ENCODE measurements at regions not wholly inside any gene's neighbourhood (a gene's known extent, or its start where the extent isn't known, plus 50 kb on each side); places are given as distances from the start of the nearest gene placed in this dataset.

DNA sequence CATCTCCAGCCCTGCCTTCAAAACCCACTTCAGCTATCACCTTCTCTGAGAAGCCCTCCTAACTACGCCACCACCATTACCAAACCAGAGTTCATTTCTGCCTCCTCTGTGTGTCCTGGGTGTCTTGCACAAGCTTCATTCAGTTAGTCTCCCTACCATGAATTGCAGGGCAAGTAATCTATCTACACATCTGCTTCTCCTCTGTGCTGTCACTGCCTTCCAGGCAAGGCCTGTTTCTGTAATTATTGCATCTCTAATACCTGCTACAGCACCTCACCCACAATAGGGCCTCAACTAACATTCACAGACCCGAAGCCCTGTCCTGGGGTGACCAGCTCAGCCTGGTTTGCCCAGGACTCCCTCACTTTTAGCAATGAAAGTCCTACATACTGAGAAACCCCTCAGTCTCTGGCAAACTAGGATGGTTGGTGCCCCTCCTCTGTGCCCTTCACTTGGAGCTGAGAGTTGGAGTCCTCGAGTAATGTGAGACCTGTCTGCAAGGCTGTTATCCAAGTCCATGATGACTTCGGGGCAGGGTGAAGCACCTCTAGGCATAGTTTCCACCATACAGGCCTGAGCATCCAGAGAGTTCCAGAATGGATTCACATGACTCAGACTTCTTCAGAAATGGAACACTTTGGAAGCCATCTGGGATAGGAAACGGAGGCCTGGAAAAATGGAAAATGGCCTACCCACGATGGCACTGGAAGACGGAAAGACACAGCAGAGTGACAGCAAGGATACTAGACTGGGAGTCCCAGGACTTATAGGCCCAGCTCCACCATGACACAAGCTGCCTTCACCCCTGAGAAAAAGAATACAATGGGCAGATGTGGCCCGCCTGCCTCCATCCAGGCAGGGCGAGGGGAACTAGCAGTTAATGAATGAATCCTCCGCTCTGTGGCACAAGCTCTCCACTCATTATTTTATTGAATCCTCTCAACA, 269.3 kb downstream of the BUD13 start:
- H3K27me3 ChIP-seq (ENCODE audit: control insufficient read depth, low read length), result peaks cover 19% of the 10 kb centered on the region
- H3K36me3 ChIP-seq (ENCODE audit: control insufficient read depth, low read length), result no peaks in the 10 kb centered on the region
- H3F3A ChIP-seq (ENCODE audit: control insufficient read depth, insufficient read depth), result no peaks in the 10 kb centered on the region
- no peaks in the 10 kb centered on the region for H3K9me3 ChIP-seq (ENCODE audit: control insufficient read depth, insufficient read depth, low read length)
- TF ChIP-seq EZH2phosphoT487 (IDR thresholded peaks at IDR 0.05; ENCODE audit: borderline replicate concordance, low read length), result no peak
- TF ChIP-seq, protein P1, sequence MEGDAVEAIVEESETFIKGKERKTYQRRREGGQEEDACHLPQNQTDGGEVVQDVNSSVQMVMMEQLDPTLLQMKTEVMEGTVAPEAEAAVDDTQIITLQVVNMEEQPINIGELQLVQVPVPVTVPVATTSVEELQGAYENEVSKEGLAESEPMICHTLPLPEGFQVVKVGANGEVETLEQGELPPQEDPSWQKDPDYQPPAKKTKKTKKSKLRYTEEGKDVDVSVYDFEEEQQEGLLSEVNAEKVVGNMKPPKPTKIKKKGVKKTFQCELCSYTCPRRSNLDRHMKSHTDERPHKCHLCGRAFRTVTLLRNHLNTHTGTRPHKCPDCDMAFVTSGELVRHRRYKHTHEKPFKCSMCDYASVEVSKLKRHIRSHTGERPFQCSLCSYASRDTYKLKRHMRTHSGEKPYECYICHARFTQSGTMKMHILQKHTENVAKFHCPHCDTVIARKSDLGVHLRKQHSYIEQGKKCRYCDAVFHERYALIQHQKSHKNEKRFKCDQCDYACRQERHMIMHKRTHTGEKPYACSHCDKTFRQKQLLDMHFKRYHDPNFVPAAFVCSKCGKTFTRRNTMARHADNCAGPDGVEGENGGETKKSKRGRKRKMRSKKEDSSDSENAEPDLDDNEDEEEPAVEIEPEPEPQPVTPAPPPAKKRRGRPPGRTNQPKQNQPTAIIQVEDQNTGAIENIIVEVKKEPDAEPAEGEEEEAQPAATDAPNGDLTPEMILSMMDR (IDR thresholded peaks at IDR 0.05; ENCODE audit: low read depth, low read length, poor library complexity, severe bottlenecking), result no peak
- no peak overlapping the region for H3K4me2 ChIP-seq (ENCODE audit: low read length)
- H3K79me2 ChIP-seq (ENCODE audit: control insufficient read depth, low read length), result no peaks in the 10 kb centered on the region
- no peak overlapping the region for H3K4me3 ChIP-seq (ENCODE audit: low read length)
- no peaks in the 10 kb centered on the region for H3K4me1 ChIP-seq (ENCODE audit: control insufficient read depth, low read length)
- H3K27ac ChIP-seq (ENCODE audit: low read depth, low read length), result no peak overlapping the region
- no peaks in the 10 kb centered on the region for H4K20me1 ChIP-seq (ENCODE audit: control insufficient read depth, insufficient read depth, low read depth, low read length)
- no peaks in the 10 kb centered on the region for H3K9me2 ChIP-seq (replicated peaks; ENCODE audit: control insufficient read depth, low read length)

DNA sequence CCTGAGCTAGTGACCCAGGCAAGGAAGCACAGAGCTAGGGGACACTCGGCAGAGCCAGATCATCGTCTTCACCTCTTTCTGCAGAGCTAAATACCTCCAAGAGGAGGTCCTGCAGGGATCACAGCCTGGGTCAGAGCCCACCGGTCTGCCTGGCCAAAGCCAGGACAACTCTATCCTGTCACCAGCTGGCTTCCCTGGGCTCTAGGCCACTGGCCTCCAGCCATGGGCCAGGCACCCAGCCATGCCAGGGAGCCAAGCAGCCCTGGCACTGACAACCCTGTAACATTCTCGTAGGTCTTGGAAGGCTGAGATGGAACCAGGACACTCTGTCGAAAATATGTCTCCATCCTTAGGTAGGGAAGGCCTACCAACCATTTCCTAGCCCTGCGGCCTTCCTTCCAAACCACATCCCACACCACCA, 270.1 kb downstream of the BUD13 start:
- TF ChIP-seq EZH2phosphoT487 (IDR thresholded peaks at IDR 0.05; ENCODE audit: borderline replicate concordance, low read length), result no peak
- TF ChIP-seq, protein P1 (IDR thresholded peaks at IDR 0.05; ENCODE audit: low read depth, low read length, poor library complexity, severe bottlenecking), result no peak
- H4K20me1 ChIP-seq (ENCODE audit: control insufficient read depth, insufficient read depth, low read depth, low read length), result no peaks in the 10 kb centered on the region
- H3K79me2 ChIP-seq (ENCODE audit: control insufficient read depth, low read length), result no peaks in the 10 kb centered on the region
- H3K4me1 ChIP-seq (ENCODE audit: control insufficient read depth, low read length), result no peaks in the 10 kb centered on the region
- no peak overlapping the region for H3K4me2 ChIP-seq (ENCODE audit: low read length)
- H3F3A ChIP-seq (ENCODE audit: control insufficient read depth, insufficient read depth), result no peaks in the 10 kb centered on the region
- no peak overlapping the region for H3K4me3 ChIP-seq (ENCODE audit: low read length)
- H3K27me3 ChIP-seq (ENCODE audit: control insufficient read depth, low read length), result peaks cover 19% of the 10 kb centered on the region
- H3K36me3 ChIP-seq (ENCODE audit: control insufficient read depth, low read length), result no peaks in the 10 kb centered on the region
- H3K9me2 ChIP-seq (replicated peaks; ENCODE audit: control insufficient read depth, low read length), result no peaks in the 10 kb centered on the region
- H3K27ac ChIP-seq (ENCODE audit: low read depth, low read length), result no peak overlapping the region
- no peaks in the 10 kb centered on the region for H3K9me3 ChIP-seq (ENCODE audit: control insufficient read depth, insufficient read depth, low read length)

DNA sequence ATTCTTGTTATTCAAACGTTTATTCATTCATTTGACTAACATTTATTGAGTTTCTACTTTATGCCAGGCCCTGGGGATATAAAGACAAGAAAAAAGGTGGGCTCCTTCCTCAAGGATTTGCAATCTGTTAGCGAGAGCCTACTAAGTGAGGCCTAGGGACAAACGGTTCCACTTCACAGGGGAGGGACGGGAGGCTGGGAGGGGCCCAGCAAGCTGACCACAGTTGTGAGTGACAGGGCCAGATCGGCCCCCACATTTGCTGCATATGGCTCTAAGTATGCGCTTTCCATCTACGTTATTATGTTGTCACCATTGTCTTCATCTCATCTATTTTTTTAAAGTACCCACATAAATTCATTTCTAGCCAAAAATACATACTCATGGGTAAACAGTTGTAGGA, 271.1 kb downstream of the BUD13 start:
- Histone ChIP-seq H3F3A (ENCODE audit: control insufficient read depth, insufficient read depth) (no peaks in the 10 kb centered on the region), H3K4me1 (ENCODE audit: control insufficient read depth, low read length) (no peaks in the 10 kb centered on the region), H3K9me2 (replicated peaks; ENCODE audit: control insufficient read depth, low read length) (no peaks in the 10 kb centered on the region), H3K27me3 (ENCODE audit: control insufficient read depth, low read length) (peaks cover 12% of the 10 kb centered on the region), H3K4me3 (ENCODE audit: low read length) (no peak overlapping the region), H3K9me3 (ENCODE audit: control insufficient read depth, insufficient read depth, low read length) (no peaks in the 10 kb centered on the region), H3K79me2 (ENCODE audit: control insufficient read depth, low read length) (no peaks in the 10 kb centered on the region), H4K20me1 (ENCODE audit: control insufficient read depth, insufficient read depth, low read depth, low read length) (no peaks in the 10 kb centered on the region), H3K36me3 (ENCODE audit: control insufficient read depth, low read length) (no peaks in the 10 kb centered on the region), H3K27ac (ENCODE audit: low read depth, low read length) (no peak overlapping the region), H3K4me2 (ENCODE audit: low read length) (no peak overlapping the region)
- TF ChIP-seq, protein P1 (IDR thresholded peaks at IDR 0.05; ENCODE audit: low read depth, low read length, poor library complexity, severe bottlenecking), result no peak
- TF ChIP-seq EZH2phosphoT487 (IDR thresholded peaks at IDR 0.05; ENCODE audit: borderline replicate concordance, low read length), result no peak

Data from DOHH2 (cell line).